ENCODE measurements at regions not wholly inside any gene's neighbourhood (a gene's known extent, or its start where the extent isn't known, plus 50 kb on each side); places are given as distances from the start of the nearest gene placed in this dataset.
A peak's percentile ranks its signal among the peaks of the same experiment; 100 is the strongest.

- H3K4me3 ChIP-seq: no peak overlapping the region
- H3K79me2 ChIP-seq (replicated peaks; ENCODE audit: insufficient read depth): no peaks in the 10 kb centered on the region
- H3K4me2 ChIP-seq: no peak overlapping the region
- DNase-seq (ENCODE audit: low spot score): no peak
- no peak overlapping the region for H3K27ac Mint-ChIP-seq
- no peaks in the 10 kb centered on the region for H4K20me1 ChIP-seq (replicated peaks; ENCODE audit: insufficient read depth)
- no peaks in the 10 kb centered on the region for H3K4me1 Mint-ChIP-seq
- H3K27me3 ChIP-seq (ENCODE audit: insufficient read depth): no peaks in the 10 kb centered on the region
- H3K9me2 ChIP-seq (ENCODE audit: insufficient read depth): peaks cover 5% of the 10 kb centered on the region; the same call in 1 of the 2 replicates
- 0 out of 3 replicates have a peak, but pooled peaks cover 6% of the 10 kb centered on the region for H3K36me3 Mint-ChIP-seq (ENCODE audit: low read depth)
- H3K36me3 ChIP-seq (ENCODE audit: insufficient read depth): no peaks in the 10 kb centered on the region
- no peak for TF ChIP-seq EZH2phosphoT487 (IDR thresholded peaks at IDR 0.05; ENCODE audit: unreplicated experiment)
- TF ChIP-seq, protein P1, sequence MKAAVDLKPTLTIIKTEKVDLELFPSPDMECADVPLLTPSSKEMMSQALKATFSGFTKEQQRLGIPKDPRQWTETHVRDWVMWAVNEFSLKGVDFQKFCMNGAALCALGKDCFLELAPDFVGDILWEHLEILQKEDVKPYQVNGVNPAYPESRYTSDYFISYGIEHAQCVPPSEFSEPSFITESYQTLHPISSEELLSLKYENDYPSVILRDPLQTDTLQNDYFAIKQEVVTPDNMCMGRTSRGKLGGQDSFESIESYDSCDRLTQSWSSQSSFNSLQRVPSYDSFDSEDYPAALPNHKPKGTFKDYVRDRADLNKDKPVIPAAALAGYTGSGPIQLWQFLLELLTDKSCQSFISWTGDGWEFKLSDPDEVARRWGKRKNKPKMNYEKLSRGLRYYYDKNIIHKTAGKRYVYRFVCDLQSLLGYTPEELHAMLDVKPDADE (IDR thresholded peaks at IDR 0.05): no peak
- TF ChIP-seq NANOG (IDR thresholded peaks at IDR 0.05; ENCODE audit: borderline replicate concordance): no peak
- no peak for TF ChIP-seq ZNF462 (CRISPR knock-in tag; IDR thresholded peaks at IDR 0.05)
- TF ChIP-seq STAT1 (IDR thresholded peaks at IDR 0.05; ENCODE audit: unreplicated experiment): no peak
- no peak for TF ChIP-seq CREB1 (CRISPR knock-in tag; IDR thresholded peaks at IDR 0.05; ENCODE audit: low read depth)
- TF ChIP-seq EZH2 (IDR thresholded peaks at IDR 0.05; ENCODE audit: low read depth, unreplicated experiment): no peak
- no peak for TF ChIP-seq ZNF331 (CRISPR knock-in tag; IDR thresholded peaks at IDR 0.05; ENCODE audit: low read depth)
- TF ChIP-seq, protein P2, sequence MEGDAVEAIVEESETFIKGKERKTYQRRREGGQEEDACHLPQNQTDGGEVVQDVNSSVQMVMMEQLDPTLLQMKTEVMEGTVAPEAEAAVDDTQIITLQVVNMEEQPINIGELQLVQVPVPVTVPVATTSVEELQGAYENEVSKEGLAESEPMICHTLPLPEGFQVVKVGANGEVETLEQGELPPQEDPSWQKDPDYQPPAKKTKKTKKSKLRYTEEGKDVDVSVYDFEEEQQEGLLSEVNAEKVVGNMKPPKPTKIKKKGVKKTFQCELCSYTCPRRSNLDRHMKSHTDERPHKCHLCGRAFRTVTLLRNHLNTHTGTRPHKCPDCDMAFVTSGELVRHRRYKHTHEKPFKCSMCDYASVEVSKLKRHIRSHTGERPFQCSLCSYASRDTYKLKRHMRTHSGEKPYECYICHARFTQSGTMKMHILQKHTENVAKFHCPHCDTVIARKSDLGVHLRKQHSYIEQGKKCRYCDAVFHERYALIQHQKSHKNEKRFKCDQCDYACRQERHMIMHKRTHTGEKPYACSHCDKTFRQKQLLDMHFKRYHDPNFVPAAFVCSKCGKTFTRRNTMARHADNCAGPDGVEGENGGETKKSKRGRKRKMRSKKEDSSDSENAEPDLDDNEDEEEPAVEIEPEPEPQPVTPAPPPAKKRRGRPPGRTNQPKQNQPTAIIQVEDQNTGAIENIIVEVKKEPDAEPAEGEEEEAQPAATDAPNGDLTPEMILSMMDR (conservative IDR thresholded peaks at IDR 0.05; ENCODE audit: low read depth in 2 of 2): no peak
- TF ChIP-seq POLR2AphosphoS5 (IDR thresholded peaks at IDR 0.05; ENCODE audit: low read depth): no peak
- no peak for TF ChIP-seq JUNB (IDR thresholded peaks at IDR 0.05; ENCODE audit: unreplicated experiment)
- no peak for TF ChIP-seq REST (IDR thresholded peaks at IDR 0.05; ENCODE audit: unreplicated experiment)
- no peak for TF ChIP-seq ZNF114 (CRISPR knock-in tag; IDR thresholded peaks at IDR 0.05)
- H3K27me3 Mint-ChIP-seq (ENCODE audit: insufficient read depth, low read depth, poor library complexity): peaks cover 6% of the 10 kb centered on the region
- no peak for ATAC-seq
- 0 out of 2 replicates have a peak overlapping the region, but pooled peaks have one; percentile 18 for H2AFZ ChIP-seq
- H3K9me3 Mint-ChIP-seq: peaks cover 12% of the 10 kb centered on the region; the same call in 2 of the 3 replicates
- H3K4me1 ChIP-seq (ENCODE audit: insufficient read depth): no peaks in the 10 kb centered on the region
- H3K4me3 Mint-ChIP-seq: no peak overlapping the region
- no peak overlapping the region for H3K27ac ChIP-seq (ENCODE audit: low read depth)
- no peaks in the 10 kb centered on the region for H3F3A ChIP-seq (replicated peaks; ENCODE audit: low read depth)
These were observed 263.7 kb downstream of the TEX29 start for GRCh38 chr13:111584101-111584672.

Measured in GM23338 (cell line).